ENCODE measurements at regions not wholly inside any gene's neighbourhood (a gene's known extent, or its start where the extent isn't known, plus 50 kb on each side); places are given as distances from the start of the nearest gene placed in this dataset.

DNA sequence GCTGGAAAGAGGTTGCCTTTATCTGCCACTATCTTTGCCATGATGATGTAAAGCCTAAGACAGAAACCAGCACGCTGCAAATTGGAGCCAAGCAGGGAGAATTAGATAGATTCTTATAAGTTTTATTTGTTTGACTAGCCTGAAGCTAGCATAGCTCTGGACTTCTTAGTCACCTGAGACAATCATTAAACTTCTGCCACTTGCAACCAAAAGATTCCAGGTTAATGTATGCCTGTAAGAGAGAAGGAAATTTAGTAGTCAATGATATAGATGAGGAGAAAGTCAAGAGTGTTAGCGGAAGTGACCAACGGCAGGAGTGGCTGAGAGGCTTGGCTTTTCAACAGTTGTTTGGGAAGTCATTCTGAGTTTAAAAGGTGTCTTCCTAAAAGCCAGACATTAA is 1106.6 kb downstream of the VRK1 start:
- no peak for DNase-seq

DNA sequence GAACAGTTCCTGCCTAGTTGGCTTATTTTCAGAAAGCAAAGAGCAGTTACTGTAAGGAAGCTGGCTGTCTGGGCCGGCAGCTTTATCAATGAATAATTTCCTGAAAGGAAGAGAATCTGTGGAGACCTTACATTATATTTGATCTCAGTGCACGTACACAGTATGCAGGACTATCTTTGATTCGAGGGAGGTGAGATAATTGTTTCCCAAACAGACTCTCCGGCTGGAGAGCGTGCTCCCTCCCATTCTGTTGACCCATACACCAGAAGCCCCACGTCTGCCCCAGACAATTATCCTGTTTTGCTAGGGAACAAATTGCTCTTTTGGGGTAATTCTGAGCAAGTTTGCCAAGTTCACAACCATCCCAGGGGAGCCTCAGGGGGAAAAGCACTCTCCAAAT is 1115.0 kb downstream of the VRK1 start:
- DNase-seq = no peak

DNA sequence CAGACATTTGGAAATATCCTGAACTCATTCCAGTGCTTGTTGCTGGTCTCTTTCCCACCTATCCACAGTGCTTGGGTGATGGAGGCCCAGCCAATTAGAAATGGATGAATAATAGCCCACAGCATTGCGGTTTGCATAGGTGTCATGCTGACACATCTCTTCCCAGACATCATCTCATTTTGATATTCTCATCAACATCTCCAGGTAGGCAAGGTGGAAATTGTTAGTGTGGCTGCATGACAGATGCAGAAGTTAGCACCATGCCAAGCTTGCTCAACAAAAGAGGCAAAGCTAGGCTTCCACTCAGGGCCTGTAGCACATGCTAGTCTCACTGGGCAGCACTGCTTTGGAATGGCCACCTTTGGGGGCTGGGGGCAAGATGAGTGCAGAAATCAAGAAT is 1118.9 kb downstream of the VRK1 start:
- DNase-seq = no peak

DNA sequence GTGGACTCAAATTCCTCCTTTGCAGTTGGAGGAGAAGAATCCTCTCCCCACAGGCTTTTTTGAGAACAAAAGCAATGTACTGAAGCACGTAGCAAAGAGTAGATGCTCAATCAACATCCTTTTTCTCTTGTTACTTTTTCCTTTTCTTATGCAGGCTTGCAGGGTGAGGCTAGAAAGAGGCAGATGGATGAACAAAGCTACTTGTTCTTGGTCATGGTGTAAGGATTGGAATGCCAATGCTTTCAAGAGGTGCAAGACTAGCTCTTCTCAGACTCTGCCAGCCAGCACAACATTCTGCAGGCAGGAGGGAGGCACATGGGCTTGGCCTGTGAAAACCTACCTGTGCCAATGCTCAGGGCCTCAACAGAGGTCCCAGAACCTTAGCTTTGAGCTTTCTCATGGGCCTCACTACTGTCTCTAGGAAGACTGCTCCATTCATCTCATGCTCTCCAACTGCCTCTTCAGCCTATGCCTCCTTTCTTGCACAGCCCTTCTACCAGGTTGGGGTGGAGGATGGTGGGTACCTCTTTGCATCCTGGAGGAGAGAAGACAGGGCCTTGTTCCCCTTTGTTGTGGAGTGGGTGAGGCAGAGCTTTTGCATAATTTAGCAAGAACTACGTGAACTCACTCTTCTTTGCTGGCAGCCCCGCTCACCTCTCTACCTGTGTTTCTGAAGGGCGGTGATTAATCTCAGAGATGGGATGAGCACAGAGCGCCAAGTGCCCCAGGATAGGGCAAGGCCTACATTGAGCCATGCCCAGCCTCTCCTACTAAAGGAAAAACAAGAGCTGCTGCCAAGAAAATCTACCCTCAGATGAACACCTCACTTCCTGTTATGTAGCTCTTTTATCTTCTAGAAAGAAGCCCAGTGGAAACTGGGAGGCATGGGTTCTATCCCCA is 1119.7 kb downstream of the VRK1 start:
- no peak for DNase-seq

DNA sequence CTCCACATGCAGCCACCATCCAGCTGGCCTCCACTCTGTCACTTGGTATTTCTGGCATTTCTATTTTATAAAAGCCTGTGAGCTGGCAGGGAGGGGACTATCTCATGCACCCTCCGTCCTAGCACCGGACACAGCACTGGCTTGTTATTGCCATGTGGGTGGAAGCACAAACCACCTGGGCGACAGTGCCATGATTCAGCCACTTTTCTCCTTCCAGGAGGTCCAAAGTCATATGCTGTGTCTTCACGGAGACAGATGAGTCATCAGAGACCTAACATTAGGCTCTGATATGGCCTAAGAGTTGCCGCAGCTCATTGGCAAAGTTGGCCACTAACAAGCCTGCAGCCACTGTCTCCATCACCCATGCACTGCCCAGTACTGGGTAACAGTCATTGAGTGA is 1123.0 kb downstream of the VRK1 start:
- DNase-seq = no peak

DNA sequence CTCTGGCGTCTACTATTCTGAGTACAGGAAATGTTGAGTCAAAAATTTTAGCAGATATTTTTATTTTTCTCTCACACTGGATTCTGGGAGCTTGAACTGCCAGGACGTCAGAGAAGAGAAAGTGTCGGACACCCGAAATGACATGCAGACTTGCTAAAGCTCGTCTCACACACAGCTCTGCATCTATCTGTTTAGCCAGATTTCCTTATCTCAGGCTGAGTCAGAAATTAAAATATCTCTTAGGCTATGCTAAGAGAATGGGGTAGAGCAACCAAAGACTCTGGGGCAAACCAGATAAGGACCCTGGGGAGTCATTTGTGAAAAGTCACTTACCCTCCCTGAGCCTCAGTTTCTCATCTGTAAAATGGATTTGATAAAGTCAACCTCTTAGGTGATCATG is 1124.1 kb downstream of the VRK1 start:
- DNase-seq = no peak

DNA sequence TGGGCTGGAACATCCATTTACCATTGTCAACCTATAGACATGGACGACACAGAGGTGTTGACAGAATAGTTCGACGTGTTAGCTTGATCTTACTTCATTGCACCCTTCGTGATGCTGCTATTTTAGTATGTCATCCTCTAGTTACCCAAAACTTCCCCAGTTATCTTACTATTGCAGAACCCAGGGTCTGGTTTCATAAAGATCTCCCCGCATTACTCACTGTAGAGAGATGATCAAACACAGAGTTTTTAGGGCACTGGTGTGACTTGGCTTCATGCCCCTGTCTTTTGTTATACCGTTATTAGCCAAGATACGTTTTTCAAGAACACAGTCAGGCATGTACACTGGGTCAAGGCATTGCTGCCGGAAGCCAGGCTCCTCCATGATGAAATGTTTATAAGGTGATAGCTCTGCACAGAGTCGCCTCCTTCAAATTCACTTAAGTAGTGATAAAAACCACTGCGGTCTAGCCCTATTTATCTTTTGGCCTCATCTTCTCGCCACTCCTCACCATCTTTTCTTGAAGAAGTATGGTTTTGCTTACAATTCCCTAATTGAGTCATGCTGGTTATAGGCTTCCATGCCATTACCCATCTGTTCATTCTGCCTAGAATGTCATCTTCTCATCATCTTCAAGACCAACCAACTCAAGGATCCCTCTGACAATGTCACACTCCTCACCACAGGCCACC is 1127.9 kb downstream of the VRK1 start:
- no peak for DNase-seq

DNA sequence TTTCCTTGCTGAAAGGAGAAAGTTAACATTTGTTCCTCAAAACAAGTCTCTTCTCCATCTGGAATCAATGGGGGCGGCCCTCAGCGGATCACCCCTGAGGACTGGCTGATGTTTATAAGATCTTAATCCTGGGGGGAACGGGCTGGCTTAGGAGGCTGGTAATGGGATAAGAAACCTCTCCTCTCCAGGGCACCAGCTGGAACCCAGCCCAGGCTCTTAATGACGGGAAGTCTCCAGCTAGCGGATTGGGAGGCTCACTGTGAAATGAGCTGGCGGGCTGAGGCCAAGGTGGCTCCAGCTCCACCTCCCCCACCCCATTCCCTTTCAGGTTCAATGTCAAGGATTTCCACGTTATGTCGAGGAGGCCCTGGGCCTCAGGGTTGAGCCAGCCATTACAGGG is 1133.0 kb downstream of the VRK1 start:
- DNase-seq = no peak

DNA sequence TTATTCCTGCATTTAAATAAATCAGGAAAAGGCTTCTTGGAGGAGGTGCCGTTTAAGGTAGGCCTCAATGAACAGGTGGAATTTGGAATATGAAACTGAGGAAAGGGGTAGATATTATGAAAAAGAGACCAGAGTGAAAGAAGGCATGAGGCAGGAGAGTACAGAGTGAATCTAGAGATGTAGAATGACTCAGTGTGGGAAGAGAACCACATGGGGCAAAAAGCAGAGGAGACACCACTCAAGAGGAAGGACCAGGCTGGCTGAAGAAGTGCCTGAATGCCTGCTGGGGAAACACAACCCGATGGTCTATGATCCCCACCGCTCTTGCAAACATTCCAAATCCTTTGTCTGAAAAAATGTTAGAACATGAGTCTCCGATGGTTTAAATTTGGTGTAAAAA is 1134.1 kb downstream of the VRK1 start:
- no peak for DNase-seq

DNA sequence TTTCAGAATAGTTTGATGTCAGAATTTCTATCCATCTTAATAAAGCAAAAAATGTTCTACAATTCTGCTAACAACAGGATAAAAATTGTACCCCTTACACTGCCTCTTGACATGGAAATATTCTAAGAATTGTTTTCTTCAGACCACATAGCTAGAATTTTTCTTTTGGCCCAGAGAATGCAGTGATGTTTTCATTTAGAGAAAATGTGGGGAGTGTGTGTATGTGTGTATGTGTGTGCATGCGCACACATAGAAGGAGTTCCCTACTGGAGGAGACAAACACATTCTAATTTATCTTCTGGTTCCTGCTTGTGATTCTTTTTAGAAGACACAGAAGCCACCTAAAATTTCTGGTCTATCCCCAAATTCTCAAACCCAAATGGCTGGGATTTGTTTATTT is 1145.7 kb downstream of the VRK1 start:
- no peak for DNase-seq

DNA sequence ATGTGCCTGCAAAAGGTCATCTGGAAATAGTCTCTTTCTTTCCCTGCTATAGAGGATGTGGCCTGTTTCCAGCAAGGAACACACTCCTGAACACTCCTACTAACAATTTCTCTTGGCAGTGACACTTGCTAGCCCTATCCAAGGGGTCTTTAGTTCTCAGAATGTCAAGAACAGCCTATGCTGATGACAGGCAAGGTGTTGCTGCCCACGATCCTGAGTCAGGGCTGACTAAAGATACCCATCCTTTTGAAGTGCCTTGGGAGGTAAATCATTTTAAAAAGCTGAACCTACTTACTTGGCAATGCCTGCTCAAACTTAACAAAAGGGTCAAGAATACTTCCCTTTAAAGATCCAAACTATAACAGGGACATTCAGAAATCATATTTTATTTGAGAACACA is 1146.4 kb downstream of the VRK1 start:
- DNase-seq = no peak

DNA sequence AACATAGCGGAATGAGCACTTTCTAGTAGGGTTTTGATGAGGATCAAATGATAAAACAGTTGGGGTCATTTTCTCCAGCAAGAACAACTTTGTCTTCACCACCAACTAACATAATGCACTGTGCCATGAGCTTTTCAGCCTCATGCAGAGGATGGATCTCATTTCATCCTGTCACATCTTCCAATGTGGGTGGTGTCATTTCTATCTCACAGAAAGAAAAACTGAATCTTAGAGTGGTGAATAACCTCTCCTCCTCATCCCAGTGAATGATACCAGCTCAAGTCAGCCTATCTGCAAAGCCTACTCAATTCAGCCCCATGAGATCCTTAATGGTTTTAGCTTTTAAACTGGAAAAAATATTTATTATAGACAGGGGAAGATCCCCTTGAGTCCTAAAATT is 1147.2 kb downstream of the VRK1 start:
- no peak for DNase-seq

DNA sequence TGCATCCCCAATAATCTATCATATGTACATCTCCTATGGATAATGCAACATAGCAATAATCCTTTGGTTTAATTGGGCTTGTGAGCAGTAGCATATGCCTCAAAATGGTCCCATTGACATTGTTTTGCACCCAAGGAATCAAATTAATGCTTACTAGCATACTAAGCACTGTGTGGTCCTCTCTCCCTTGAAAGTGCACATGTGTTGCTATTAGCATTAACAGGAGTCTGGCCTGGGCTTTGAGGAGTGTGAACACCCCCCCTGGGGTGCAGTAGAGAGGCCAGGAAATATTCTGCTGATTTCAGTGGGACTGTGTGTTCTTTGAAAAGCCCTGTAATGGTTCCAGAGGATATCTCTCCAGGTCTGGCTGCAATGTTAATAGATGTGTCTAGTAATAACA is 1148.4 kb downstream of the VRK1 start:
- DNase-seq = no peak

DNA sequence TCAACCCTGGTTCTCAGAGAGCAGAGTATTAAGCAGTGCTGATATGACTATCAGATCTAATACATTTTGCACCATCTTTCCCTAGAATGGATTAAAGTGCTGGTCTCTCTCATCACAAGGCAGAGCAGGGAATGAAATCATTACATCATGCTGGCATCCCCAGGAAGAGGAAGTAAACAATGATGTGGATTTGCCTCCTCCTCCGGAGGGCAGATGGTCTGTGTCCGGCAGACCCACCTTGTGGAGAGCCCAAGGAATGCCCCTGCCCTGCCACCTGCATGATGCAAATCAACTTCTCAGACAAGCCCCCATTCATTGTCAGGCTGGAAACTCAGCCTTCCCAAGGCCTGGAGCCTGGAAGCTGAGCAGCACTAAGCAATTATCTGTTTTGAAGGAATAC is 1149.1 kb downstream of the VRK1 start:
- DNase-seq = no peak

DNA sequence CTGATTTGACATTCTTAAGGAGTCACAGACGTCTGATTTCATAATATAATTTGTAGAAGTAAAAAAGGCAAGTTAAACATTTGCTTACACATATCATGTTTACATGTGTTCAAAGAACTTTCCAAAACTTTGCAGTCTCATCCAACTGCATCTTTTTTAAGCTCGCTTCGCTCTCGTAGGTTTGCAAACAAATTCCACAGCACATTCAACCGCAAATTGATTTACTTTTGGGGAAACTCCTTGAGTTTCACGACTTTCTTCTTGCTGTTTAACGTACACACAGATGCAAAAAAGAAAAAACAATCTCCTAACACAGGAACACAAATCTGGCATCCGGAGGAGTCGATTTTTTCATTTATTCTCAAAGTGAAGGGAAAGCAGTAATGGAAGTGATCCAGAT is 1149.5 kb downstream of the VRK1 start:
- DNase-seq = no peak

DNA sequence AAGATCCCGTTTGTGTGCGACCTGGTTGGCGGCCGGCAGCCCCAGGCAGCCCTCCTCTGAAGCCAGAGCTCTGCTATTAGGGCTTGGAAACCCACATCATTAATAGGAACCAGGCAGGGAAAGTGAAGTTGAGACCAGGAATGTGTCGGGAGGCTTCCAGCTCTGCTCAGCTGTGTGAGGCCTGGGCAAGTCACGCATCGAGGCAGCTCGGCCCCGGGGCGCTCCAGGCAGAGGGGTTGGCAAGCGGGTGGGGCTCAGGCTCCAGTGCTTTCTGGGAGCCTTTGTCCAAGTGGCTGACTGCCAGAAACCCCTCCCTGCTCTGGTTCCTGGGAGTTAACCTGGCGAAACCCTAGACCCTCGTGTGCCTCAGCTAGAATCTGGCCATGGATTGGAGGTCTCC is 1151.7 kb downstream of the VRK1 start:
- DNase-seq = no peak

DNA sequence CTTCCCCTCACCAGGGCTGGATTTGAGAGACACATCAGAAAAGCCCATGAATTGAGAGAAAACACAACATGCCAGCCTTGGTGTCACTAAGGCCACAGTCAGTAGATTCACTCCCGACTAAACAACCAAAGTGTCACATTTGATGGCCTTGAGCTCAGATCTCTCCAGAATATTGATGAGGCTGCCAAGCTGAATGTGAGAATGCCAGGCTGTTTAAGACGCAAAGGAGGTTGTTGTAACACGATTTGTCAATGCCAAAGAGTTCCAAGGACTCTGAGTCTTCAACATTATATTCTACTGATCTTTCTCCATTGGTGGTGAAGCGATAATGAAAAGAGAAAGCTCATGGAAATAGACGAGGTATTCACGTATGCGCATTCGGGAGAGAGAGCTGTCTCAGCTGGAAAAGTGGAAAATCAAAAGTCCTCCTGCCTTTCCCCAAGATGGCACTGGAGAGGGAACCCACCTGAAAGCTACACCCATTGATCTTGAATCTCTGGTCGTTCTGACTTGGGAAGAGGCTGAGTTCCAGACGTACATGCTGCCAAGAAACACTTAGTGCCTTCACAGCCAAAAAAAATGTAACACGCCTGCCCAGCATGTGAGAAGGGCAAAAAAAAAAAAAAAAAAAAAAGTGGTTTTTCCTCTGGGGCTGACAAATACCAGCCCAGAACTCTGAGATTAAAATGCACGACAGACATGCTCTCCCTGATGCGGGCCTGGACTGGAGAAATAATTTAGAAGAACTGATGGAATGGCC is 1159.6 kb downstream of the VRK1 start:
- DNase-seq = no peak

DNA sequence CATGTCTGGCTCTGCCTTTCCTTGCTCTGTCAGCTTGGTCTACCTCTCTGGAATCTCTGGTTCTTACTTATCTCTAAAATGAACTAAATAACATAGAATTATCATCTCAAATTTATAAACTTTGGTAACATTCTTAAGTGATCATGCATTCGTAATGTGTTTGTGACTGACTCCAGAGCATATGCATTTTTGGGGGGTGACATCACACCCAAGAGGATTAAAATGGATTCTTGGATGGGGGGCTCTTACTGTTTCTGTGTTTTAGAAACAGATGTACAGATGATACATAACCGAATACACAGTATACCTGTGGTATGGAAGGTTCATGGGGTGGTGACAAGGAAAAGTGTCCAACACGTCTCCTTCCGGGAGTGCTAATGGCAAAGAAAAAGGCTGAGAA is 1162.1 kb downstream of the VRK1 start:
- no peak for DNase-seq

DNA sequence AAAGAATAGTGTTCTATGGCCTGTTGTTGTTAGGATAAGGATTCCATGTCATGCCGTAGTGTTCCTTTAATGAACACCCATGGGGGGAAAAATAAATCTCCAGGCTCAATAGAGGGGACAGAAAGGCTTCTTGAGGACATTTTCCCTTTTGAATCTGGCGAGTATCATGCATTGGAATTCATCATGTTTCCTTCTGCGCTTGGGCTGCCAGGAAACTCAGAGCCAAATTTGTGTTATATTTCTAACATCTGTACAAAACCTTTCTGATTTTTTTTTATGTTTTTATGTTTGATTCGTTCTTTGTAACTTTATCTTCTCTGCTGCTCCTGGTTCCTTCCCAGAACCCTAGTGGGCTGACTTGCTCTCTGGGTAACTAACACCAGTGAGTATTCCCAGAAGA is 1163.3 kb downstream of the VRK1 start:
- DNase-seq = no peak

DNA sequence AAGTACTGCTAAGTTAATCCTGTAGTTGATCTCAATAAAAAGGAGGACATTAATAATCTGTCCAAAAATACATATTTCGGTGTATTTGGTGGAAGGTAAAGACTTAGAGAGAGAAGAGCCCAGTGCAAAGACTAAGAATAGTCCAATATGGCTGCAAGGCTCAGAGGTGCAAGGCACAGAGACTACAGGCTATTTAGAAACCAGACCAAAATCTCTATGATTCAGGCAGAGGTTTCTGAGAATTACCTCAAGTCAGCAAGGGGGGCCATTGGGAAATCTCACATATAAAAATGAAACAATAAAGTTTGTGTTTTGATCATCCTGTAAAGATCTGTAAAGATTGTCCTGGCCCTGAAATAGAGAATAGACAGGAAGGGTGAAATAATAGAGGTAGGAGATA is 1173.0 kb downstream of the VRK1 start:
- DNase-seq = no peak

DNA sequence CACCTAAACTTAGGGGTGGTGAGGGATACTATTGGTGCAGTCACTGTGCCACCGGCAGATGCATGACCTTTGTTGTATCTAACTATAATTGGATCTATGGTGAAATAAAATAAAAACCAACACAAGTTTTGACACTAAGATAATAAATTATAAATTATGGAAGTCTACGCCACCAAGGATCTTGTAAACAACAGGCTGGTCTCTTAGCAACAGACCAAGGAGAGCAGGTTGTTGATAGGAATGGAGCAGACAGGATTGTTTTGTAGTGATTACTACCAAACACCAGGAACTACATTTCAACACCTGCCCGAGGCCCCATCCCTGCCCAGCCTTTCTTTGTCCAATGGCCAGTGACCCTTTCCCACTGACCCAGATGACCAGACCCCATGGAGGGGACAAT is 1178.0 kb downstream of the VRK1 start:
- DNase-seq = no peak

DNA sequence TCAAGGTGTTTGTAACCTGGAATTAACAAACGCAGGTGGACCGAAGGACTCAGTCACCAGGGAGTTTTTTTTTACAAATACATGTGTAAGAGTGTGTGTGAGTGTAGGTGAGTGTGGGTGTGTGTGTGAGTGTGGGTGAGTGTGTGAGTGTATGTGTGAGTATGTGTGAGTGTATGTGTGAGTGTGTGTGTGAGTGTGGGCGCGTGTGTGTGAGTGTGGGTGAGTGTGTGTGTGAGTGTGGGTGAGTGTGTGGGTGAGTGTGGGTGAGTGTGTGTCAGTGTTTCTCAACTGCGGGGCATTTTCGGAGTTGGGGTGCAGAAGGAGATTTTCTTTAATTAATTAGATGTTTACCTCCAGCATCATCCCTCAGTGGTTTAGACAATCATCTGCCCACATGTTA is 1178.8 kb downstream of the VRK1 start:
- DNase-seq = no peak

DNA sequence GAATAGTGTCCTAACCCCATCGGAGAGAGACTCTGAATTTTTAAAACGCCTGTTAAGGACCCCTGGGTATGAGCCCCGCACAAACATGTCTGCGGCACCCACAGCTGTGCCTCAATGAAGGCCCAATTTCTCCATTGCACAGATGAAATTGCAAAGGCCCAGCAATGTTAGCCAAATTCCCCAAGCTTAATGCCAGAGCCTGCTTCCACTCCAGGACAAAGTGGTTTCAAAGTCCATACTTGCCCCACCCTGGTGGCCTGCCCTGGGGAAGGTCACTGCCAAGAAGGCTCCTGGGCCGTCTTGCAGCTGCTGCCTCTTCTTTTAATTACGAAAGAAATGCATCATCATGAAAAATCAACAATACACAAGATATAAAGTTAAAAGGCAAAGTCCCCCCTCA is 1179.7 kb downstream of the VRK1 start:
- DNase-seq = no peak
